ENCODE measurements at regions not wholly inside any gene's neighbourhood (a gene's known extent, or its start where the extent isn't known, plus 50 kb on each side); places are given as distances from the start of the nearest gene placed in this dataset.

- no peak for DNase-seq (ENCODE audit: low read depth)
These were observed 179.6 kb downstream of the CSNK2A3 start for GRCh38 chr11:11173316-11174025.

- DNase-seq (ENCODE audit: low read depth), result peak; percentile 31
These were observed 181.2 kb downstream of the CSNK2A3 start for GRCh38 chr11:11171854-11172253.

DNA sequence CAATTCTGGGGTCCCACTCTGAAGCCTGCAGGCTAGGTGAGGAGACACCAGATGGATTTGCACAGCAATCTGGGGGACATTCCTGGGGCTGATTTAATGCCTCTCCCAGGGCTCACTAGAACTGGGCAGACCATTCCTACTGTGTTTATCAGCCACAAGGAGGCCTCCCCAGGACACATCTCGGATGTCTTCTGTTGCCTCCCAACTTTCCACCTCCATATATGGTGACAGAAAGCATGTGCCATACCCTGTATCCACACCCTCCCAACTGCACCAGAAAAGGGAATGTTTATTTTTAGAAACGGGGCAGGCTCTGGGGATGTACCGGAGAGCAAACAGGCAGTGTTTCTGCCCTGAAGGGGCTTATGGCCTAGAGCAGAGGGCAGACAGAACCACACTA lies 181.8 kb downstream of the CSNK2A3 start:
- DNase-seq (ENCODE audit: low read depth), result no peak

DNA sequence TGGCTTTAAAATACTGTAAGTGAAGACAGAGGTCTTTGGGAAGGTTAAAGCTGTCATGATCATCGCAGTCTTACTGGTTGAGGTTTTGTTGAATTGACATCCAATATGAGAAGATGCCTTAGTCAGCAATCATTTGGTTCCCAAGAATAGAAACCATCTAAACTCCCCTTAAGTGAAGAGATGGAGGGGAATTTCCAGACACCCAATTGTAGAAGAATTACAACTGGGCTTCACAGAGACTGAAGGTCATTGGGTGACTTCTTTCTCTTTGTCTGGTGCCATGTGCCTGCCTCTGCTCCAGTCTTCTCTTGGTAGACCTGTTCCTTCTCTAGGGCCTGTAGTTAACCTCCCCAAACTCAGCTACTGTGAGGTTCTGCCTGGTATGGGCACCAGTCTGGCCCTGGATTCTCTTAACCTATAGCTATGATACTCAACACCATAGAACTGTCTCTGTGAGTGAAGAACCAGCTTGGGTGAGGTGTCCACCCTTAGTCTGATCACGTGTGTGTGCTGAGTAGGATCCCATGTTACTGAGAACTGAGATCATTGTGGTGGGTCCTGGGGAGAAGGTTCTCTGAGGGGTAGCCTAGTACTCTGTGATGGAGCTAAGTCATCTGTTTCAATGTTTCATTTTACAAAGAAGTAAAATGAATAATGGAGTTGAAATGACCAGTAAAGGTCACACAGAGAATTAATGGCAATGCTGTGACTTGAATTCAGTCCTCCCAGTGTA lies 182.5 kb downstream of the CSNK2A3 start:
- no peak for DNase-seq (ENCODE audit: low read depth)

- DNase-seq (ENCODE audit: low read depth), result no peak
These were observed 183.2 kb downstream of the CSNK2A3 start for GRCh38 chr11:11169715-11170351.

GRCh38 chr11:11167806-11168205 lies 185.2 kb downstream of the CSNK2A3 start:
- DNase-seq (ENCODE audit: low read depth), result no peak

DNA sequence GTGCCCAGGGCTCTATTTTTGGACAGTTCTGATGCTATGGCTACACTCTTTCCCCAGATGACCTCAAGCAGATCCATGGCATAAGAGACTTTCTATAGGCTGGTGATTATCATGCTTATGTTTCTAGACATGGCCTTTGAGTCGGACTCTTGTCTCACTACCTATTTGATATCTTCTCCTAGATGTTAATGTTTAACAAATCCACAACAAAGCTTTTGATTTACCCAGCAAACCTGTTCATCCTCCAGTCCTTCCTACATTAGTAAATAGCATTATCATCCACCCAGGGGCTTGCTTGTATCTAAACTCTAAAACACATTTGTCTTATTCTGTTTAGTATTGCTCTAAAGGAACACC lies 188.7 kb downstream of the CSNK2A3 start:
- no peak for DNase-seq (ENCODE audit: low read depth)

- no peak for DNase-seq (ENCODE audit: low read depth)
These were observed 189.2 kb downstream of the CSNK2A3 start for GRCh38 chr11:11163669-11164333.

DNA sequence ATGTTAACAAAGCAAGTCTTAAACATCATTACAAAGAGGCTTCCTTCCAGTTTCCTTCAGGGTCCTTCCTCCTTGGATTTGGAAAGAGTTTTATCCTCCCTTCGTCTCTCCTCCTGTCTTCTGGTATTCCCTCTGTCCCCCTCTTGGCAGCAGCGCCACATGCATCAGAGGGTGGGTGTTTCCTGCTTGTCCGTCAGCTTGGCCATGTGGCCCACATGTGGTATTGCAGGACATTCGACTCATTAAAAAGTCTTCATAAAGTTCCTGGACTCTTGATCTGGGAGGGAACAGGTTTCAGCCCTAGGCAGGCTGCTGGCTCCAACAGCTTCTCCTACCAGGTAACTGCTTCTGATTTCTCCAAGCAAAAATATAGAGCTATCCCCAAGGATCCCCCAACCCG lies 189.8 kb downstream of the CSNK2A3 start:
- no peak for DNase-seq (ENCODE audit: low read depth)

GRCh38 chr11:11157185-11157584 lies 195.9 kb downstream of the CSNK2A3 start:
- no peak for DNase-seq (ENCODE audit: low read depth)

GRCh38 chr11:11155962-11156815 lies 196.9 kb downstream of the CSNK2A3 start:
- no peak for DNase-seq (ENCODE audit: low read depth)

DNA sequence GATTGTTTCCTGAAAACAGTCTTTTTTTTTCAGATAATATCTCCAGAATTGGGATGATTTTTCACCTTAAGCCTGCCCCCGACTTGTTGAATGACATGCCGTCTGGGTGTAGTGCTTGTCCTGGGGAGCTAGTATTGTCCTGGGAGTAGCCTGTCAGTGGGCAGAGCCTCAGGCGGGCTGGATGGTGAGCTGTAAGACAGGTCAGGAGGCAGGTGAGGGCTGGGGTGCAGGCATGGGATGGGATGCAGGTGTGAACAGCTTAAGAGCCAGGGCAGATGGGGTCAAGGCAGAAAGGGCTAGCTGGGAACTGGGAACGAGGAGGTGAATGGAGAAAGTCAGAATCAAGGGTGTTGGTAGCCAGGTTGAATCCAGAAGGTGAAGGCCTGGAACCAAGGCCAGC lies 200.2 kb downstream of the CSNK2A3 start:
- no peak for DNase-seq (ENCODE audit: low read depth)

DNA sequence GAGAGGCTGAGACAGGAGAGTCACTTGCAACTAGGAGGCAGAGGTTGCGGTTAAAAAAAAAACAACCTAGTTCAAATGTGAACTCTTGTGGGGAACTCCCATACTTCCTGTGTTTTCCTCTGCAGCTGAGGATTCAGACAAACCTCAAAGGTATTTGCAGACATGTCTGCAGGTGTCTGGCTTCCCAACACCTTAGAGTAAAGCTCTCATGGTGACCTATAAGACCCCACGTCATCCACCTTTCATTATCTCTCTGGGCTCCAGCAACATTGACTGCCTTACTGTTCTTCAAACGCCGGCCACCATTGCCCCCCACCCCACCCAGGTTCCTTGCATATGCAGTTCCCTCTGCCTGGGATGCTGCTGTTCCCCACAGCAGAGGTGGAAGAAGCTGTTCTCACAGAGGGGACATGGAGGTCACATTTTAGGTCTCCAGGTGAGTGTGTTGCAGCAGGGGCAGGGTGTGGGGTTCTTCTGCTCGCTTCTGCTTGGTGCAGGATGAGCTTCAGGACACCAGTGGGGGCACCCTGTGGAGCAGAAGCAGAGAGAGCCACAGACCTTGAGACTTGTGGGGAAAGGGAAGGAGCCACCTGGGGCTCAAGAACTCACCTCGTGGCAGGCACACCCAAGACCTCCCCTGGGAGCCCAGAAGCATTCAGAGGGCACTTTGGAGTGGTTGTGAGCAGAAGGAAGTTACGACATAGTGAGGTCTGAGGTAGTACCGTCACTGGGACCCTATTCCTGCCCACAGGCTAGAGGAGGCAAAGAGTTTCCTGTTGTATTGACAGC lies 203.2 kb downstream of the CSNK2A3 start:
- no peak for DNase-seq (ENCODE audit: low read depth)

DNA sequence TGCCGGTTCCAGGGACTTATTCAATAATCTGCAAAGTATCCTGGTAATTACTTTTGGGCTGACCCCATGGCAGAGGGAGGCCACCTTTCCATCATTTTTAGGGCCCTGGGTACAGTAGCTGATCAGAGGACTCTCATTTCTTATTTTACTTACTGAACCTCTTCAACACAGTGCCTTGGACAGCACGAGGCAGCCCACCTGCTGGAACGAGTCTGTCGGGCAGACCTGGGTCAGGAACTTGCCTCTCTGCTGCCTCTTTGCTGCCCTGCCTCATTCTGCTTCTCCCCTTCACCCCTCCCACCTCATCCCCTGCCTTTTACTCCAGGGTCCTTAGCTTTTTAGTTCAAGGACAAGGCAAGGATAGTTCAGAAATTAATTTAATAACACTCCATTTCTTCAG lies 204.5 kb downstream of the CSNK2A3 start:
- no peak for DNase-seq (ENCODE audit: low read depth)

GRCh38 chr11:11148104-11148509 lies 204.9 kb downstream of the CSNK2A3 start:
- DNase-seq (ENCODE audit: low read depth), result no peak

GRCh38 chr11:11146830-11147229 lies 206.2 kb downstream of the CSNK2A3 start:
- DNase-seq (ENCODE audit: low read depth), result no peak

DNA sequence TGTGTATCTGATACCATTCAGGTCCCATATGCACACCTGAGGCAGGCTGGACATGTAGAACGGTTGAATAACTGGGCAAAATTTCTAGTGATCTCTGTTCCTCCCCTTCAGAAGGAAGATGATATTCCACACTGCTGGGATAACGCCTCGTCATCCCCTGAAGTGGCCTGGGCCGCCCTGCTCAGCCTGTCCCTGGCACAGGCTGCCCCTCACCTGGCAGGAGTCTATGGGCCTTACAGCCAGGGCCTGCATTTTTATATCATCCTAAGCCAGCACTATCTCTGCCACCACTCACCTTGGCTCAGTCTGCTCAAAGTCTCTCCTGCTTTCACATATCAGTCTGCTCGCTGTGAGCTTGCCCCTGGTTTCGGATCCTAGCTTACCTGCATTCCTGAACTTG lies 209.2 kb downstream of the CSNK2A3 start:
- no peak for DNase-seq (ENCODE audit: low read depth)

DNA sequence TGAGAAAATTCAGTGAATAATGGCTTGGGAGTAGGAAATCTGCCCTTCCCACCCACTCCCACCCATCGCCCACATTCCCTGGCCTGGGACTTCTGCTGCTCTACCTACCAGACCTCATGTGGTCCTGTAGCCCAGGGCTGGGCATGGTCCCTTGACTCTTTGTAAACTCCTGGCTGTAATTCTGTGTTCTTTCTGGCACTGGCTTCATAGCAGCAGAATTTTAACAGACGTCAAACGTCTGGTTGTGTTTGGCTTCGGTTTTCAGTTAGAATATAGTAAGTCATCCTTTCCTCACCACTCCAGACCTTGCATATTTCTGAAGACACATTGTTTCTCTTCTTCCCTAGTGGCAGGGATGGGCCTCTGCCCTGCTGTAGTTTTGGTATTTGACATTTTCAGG lies 210.6 kb downstream of the CSNK2A3 start:
- no peak for DNase-seq (ENCODE audit: low read depth)

GRCh38 chr11:11141065-11141464 lies 212.0 kb downstream of the CSNK2A3 start:
- DNase-seq (ENCODE audit: low read depth), result no peak

- no peak for DNase-seq (ENCODE audit: low read depth)
These were observed 212.5 kb downstream of the CSNK2A3 start for GRCh38 chr11:11140510-11140909.

- DNase-seq (ENCODE audit: low read depth), result no peak
These were observed 215.7 kb downstream of the CSNK2A3 start for GRCh38 chr11:11137339-11137738.
